D721Med (cell line): ENCODE measurements at regions not wholly inside any gene's neighbourhood (a gene's known extent, or its start where the extent isn't known, plus 50 kb on each side); places are given as distances from the start of the nearest gene placed in this dataset.

Experiments
- DNase-seq: peaks from one replicate; pipeline ENCODE4 v3.0.0; 2011; ENCODE audit warnings: low spot score; ENCODE audit not compliant: insufficient read length
- FAIRE-seq: peaks from 2 replicates; lab custom pipeline; 2011; peaks lifted over from hg19 to GRCh38; lab: Jason Lieb, UNC
- TF ChIP-seq, protein P1 (sequence below): IDR thresholded peaks from 2 replicates; pipeline ENCODE4 v1.5.1; 2012; ENCODE audit warnings: mild to moderate bottlenecking, control low read depth; ENCODE audit not compliant: insufficient read depth; ENCODE audit errors: missing control alignments

DNA sequence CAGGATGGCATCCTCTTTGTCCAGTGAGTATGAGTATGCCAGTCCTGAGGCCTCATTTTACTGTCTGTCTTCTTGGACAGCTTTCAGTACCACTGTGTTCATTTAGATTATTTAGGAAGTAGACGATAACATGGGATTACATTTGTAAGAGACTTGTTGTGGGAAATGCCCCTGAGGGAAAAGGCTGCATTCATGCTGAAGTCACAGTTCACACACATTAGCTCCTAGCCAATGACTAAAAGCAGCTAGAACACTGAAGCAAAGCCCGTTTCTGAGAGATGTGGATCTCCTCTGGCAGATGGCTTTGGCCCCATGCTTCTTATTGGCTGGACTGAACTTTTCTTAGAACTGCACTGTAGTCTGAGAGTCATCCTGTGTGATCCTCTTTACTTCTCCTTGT, 242.4 kb downstream of the FAM76B start:
- no peak for FAIRE-seq
- no peak for DNase-seq

DNA sequence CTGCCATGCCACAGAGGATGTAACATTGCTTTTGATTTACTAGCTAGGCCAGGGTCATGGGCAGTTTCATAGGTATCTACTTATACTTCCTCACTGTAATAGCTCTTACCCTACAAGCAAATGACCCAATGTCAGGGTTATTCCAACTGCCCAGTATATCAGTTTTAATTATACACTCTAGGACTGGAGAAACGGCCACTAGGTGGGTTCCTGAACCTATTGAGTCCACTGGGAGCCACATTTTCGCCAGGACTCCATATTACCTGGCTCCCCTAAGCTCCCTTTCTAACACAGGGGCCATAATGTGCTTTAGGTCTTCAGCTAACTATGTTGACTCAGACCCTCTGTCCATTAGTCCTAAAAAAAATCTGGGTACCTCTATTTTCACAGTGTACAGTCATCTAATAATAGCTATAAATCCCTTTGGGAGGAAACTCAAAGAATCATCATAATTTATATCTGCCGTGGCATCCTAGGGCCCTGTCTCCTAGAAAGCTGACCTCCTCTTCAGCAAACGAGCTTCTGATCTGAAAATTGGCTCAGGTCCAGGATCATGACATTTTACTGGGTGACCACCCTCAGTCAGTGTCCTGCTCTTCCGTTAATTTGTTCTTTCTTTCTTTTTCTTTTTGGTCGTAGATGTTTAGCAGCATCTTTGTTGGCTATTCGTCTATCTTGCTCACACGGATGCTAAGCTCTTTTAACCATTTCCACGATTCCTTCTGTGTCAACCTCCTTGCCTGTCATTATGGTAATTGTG, 244.3 kb downstream of the FAM76B start:
- FAIRE-seq, result no peak
- DNase-seq, result no peak

More for the DNA sequence above, 242.4 kb downstream of the FAM76B start:
- TF ChIP-seq, protein P1, sequence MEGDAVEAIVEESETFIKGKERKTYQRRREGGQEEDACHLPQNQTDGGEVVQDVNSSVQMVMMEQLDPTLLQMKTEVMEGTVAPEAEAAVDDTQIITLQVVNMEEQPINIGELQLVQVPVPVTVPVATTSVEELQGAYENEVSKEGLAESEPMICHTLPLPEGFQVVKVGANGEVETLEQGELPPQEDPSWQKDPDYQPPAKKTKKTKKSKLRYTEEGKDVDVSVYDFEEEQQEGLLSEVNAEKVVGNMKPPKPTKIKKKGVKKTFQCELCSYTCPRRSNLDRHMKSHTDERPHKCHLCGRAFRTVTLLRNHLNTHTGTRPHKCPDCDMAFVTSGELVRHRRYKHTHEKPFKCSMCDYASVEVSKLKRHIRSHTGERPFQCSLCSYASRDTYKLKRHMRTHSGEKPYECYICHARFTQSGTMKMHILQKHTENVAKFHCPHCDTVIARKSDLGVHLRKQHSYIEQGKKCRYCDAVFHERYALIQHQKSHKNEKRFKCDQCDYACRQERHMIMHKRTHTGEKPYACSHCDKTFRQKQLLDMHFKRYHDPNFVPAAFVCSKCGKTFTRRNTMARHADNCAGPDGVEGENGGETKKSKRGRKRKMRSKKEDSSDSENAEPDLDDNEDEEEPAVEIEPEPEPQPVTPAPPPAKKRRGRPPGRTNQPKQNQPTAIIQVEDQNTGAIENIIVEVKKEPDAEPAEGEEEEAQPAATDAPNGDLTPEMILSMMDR, result no peak

DNA sequence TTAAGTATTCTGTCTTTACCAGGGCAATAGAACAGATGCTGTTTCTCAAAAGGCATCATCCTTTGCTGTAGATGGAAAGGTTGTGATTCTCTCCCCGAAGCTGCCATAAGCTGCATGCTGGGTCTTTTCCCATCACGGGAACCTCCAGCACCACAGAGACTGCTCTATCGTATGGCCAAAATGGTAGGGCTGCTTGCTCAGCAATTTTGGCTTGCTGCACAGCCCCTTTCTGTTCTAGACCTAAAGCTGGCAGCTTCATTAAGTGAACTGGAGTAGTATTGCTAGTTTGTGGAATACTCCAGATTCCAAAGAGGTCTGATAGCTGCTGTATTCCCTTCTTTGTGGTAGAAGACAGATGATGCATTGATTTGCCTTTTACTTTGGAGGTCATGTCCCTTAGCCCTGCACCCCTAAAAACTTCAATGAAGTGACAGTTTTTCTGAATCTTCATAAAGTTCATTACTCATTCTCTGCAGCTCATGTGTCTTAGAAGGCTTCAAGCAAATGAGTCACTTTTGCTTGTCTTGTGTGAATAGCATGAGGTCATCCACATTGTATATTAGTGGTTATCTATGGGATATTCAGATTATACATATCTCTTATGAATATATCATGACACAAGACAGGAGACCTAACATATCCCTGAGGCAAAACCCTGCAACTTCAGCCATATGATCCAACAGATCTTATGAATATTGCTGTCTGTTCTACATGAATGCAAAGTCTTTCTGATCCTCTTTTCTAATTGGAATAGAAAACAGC, 245.3 kb downstream of the FAM76B start:
- peak; percentile 69 for FAIRE-seq
- TF ChIP-seq, protein P1, result no peak
- no peak for DNase-seq

More for the DNA sequence above, 244.3 kb downstream of the FAM76B start:
- TF ChIP-seq, protein P1, result no peak

DNA sequence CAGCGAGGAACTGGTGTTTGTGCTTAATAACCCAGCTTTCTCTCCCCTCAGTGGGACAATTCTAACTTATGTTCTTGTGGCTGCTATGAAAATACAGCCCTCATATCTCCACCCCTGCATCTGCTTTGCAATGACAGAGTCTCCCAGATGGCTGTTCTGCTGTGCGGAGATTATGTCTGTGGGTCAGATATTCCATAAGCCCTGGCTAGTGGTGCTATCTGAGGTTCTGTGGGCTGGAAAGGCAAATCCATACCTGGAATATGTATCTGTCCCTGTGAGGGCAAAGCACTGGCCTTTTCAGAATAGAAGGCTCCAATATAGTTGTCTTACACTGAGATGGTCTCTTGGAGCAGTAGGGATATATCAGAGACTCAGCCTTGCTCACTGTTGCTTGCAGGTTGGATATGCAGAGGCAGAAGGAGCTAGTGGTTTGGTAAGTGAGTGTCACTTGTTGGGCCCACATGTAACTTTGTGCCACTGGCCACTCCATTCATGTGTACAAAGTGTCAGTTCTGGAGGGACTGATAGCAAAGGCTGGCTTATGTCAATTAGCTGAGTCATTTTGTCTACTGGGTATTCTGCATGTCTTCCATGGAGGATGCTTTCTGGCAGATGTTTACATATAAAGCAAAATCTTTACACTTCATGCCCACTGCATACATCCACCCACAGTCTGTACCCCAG, 246.6 kb downstream of the FAM76B start:
- FAIRE-seq, result no peak
- TF ChIP-seq, protein P1, result no peak
- DNase-seq, result no peak

- FAIRE-seq, result no peak
- no peak for DNase-seq
- TF ChIP-seq, protein P1, result no peak
Measured at GRCh38 chr11:95541715-95542114, 247.9 kb downstream of the FAM76B start.

DNA sequence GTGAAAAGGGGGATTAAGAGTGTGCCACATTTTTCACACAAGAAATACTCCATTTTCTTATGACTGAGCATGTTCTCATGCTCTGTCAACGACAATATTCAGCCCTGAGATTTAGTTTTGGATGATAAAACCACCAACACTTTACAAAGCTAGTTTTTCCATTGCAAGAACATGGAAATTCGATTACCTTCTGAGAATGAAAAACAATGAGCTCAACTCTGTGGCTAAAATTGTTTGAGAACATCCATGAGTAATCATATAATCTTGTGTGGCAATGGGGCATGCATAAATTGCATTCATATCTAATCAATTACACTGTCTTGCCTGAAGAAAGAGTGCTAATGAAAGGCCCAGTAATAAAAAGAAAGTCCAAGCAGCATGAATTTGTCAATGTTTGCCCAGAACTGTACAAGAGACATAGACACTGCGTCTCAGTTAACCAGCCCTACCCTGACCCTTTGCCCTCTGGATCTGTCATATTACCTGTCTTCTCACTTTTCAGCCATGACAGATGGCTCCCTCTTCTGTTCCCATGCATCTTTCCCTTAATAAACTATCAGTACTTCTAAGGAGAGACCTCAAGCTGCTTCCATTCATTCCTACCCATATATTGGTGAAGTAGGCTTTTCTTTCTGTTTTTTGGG, 253.4 kb downstream of the FAM76B start:
- FAIRE-seq (no peak), DNase-seq (no peak)
- TF ChIP-seq, protein P1, result no peak
